ENCODE measurements at regions not wholly inside any gene's neighbourhood (a gene's known extent, or its start where the extent isn't known, plus 50 kb on each side); places are given as distances from the start of the nearest gene placed in this dataset.

- Histone ChIP-seq H3K4me1 (no peaks in the 10 kb centered on the region), H3K27me3 (no peaks in the 10 kb centered on the region), H3K36me3 (no peaks in the 10 kb centered on the region), H3K4me3 (no peak overlapping the region), H3K27ac (no peak overlapping the region), H3K9me3 (no peaks in the 10 kb centered on the region)
- DNase-seq, result no peak
- 93% methylated on average over 5 of the region's 5 CpGs for WGBS (ENCODE audit: insufficient coverage, low coverage, low lambda C conversion rate, missing lambda C conversion rate)
- TF ChIP-seq CTCF (IDR thresholded peaks at IDR 0.05) (no peak), POLR2A (IDR thresholded peaks at IDR 0.05) (no peak)
- no peak for ATAC-seq
- intact Hi-C loops (cut with DNase I), result no loop called here
Measured at GRCh38 chr5:158563760-158564390, 535.8 kb downstream of the EBF1 start.

- no peak for DNase-seq
Measured at GRCh38 chr5:158561562-158562190, 538.0 kb downstream of the EBF1 start.

DNA sequence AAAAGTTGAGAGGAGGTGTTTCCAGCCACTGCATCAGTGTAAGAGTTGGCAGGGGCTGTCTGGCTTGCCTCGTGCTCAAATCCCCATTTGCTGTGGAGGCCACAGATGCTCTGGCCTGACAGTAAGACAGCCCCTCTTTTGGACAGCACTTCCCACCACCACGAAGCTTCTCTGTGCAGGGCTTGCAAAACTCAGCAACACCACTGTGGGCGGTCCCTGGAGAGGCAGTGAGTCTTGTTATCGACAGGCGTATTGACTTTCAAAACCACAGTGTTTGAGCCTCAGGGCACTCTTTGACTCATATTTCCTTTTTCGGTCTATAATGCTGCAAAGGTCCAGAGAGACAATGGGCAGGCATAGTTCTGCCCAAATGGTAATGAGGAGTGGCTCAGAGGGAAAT lies 539.5 kb downstream of the EBF1 start:
- Histone ChIP-seq H3K4me1 (no peaks in the 10 kb centered on the region), H3K27me3 (no peaks in the 10 kb centered on the region), H3K4me3 (no peak overlapping the region), H3K9me3 (no peaks in the 10 kb centered on the region), H3K27ac (no peak overlapping the region), H3K36me3 (no peaks in the 10 kb centered on the region)
- no peak for TF ChIP-seq CTCF (IDR thresholded peaks at IDR 0.05)
- TF ChIP-seq POLR2A (IDR thresholded peaks at IDR 0.05), result no peak
- intact Hi-C loops (cut with DNase I), result no loop called here
- ATAC-seq, result no peak
- no peak for DNase-seq
- WGBS (ENCODE audit: insufficient coverage, low coverage, low lambda C conversion rate, missing lambda C conversion rate), result 47% methylated on average over 5 of the region's 6 CpGs

More at GRCh38 chr5:158561562-158562190, 538.0 kb downstream of the EBF1 start:
- H3K36me3 ChIP-seq, result no peaks in the 10 kb centered on the region
- TF ChIP-seq CTCF (IDR thresholded peaks at IDR 0.05) (no peak), POLR2A (IDR thresholded peaks at IDR 0.05) (no peak)
- H3K27ac ChIP-seq, result no peak overlapping the region
- intact Hi-C loops (cut with DNase I), result no loop called here
- no peak for ATAC-seq
- H3K4me3 ChIP-seq, result no peak overlapping the region
- 72% methylated on average over 7 of the region's 7 CpGs for WGBS (ENCODE audit: insufficient coverage, low coverage, low lambda C conversion rate, missing lambda C conversion rate)
- H3K9me3 ChIP-seq, result no peaks in the 10 kb centered on the region
- H3K4me1 ChIP-seq, result no peaks in the 10 kb centered on the region
- no peaks in the 10 kb centered on the region for H3K27me3 ChIP-seq

DNA sequence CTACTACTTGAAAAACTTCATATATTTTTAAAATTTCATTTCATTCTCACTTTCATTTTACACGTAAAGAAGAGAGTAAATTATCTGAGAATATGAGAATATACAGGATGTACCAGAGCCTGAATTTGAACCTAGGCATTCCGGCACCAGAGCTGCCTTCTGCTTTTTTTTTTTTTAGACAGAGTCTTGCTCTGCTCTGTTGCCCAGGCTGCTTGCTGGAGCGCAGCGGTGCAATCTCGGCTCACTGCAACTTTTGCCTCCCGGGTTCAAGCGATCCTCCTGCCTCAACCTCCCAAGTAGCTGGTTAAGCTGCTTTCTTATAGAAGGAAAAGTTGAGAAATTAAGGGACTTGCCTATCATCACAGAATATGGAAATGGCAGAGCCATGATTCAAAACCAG lies 540.1 kb downstream of the EBF1 start:
- Histone ChIP-seq H3K27me3 (no peaks in the 10 kb centered on the region), H3K9me3 (no peaks in the 10 kb centered on the region), H3K36me3 (no peaks in the 10 kb centered on the region), H3K4me1 (no peaks in the 10 kb centered on the region), H3K27ac (no peak overlapping the region), H3K4me3 (no peak overlapping the region)
- DNase-seq (no peak), ATAC-seq (no peak)
- WGBS (ENCODE audit: insufficient coverage, low coverage, low lambda C conversion rate, missing lambda C conversion rate), result 88% methylated on average over 7 of the region's 7 CpGs
- intact Hi-C loops (cut with DNase I), result no loop called here
- TF ChIP-seq CTCF (IDR thresholded peaks at IDR 0.05), result no peak
- no peak for TF ChIP-seq POLR2A (IDR thresholded peaks at IDR 0.05)
